ENCODE measurements at regions not wholly inside any gene's neighbourhood (a gene's known extent, or its start where the extent isn't known, plus 50 kb on each side); places are given as distances from the start of the nearest gene placed in this dataset.

DNA sequence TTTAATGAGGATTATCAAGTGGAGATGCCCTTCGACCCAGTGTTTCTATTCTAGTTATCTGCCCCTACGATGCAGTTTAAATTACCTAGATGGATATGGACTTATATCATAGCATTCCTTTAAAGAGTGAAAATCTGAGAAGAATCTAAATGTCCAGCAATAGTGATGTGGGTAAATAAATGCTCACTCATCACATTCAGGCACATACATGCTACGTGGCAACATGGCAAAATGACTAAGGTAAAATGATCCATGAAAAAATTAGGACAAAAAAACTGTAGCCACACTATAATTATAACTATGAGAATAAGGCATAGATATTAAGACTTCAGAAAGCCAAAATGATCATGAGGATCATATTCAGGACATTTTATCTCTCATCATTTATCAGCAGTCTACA, 82.4 kb upstream of the PDE1C start:
- Histone ChIP-seq H3K4ac (ENCODE audit: low read depth in 1 of 2, low read length in 2 of 2) (no peak overlapping the region), H3K18ac (ENCODE audit: low read depth in 1 of 2, low read length in 2 of 2) (no peak overlapping the region), H2BK15ac (ENCODE audit: low read depth, poor library complexity, severe bottlenecking) (no peak overlapping the region), H2AK5ac (ENCODE audit: low read length, severe bottlenecking) (no peak overlapping the region), H2BK120ac (ENCODE audit: low read depth, low read length) (no peak overlapping the region), H3K23ac (ENCODE audit: low read length in 2 of 2) (no peak overlapping the region), H4K8ac (ENCODE audit: low read length) (no peak overlapping the region), H3K36me3 (ENCODE audit: control insufficient read depth in 1 of 2, insufficient read depth in 2 of 2, low read depth in 1 of 2, low read length in 2 of 2) (no peaks in the 10 kb centered on the region), H3K4me2 (ENCODE audit: low read length, poor library complexity, severe bottlenecking) (no peak overlapping the region), H3K9me3 (ENCODE audit: control insufficient read depth, low read length) (no peaks in the 10 kb centered on the region), H4K91ac (ENCODE audit: low read length) (no peak overlapping the region), H3K4me1 (ENCODE audit: control insufficient read depth, insufficient read depth, low read depth, low read length) (peaks cover 5% of the 10 kb centered on the region), H3K4me3 (ENCODE audit: insufficient read depth in 1 of 2, low read depth in 1 of 2, low read length in 2 of 2) (no peak overlapping the region), H2AFZ (ENCODE audit: low read depth, low read length) (no peak overlapping the region), H3K14ac (ENCODE audit: low read length in 2 of 2) (no peak overlapping the region), H3K27ac (ENCODE audit: low read length, poor library complexity, severe bottlenecking) (no peak overlapping the region), H3K9ac (ENCODE audit: low read length) (no peak overlapping the region), H3K79me1 (replicated peaks; ENCODE audit: low read length, poor library complexity, severe bottlenecking) (no peaks in the 10 kb centered on the region), H2BK5ac (ENCODE audit: low read depth, low read length, poor library complexity, severe bottlenecking) (no peak overlapping the region), H3K27me3 (ENCODE audit: control insufficient read depth in 1 of 2, insufficient read depth in 1 of 2, low read length in 2 of 2) (no peaks in the 10 kb centered on the region), H2BK12ac (ENCODE audit: low read length in 2 of 2) (no peak overlapping the region)
- DNase-seq, result no peak
- WGBS, result 100% methylated on average over 1 of the region's 3 CpGs

DNA sequence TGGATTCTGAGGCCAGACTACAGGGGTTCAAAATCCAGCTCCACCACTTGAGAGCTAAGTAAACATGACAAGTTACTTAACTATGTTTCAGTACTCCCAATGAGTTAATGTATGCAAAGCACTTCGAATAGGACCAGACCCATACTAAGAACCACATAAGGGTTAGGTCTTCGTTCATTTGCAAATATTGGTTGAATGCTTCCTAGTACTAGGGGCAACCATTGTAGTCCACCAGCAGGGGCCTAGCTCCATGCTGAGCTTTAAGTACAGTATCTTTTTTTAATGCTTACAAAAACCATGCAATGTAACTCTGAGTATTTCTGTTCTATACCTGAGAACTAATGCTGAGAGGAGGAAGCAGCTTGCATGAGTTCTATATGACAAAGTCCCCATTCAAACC, 80.4 kb upstream of the PDE1C start:
- H2BK5ac ChIP-seq (ENCODE audit: low read depth, low read length, poor library complexity, severe bottlenecking), result no peak overlapping the region
- no peaks in the 10 kb centered on the region for H3K79me1 ChIP-seq (replicated peaks; ENCODE audit: low read length, poor library complexity, severe bottlenecking)
- no peak overlapping the region for H2AK5ac ChIP-seq (ENCODE audit: low read length, severe bottlenecking)
- no peak overlapping the region for H3K4me2 ChIP-seq (ENCODE audit: low read length, poor library complexity, severe bottlenecking)
- H4K8ac ChIP-seq (ENCODE audit: low read length), result no peak overlapping the region
- H3K18ac ChIP-seq (ENCODE audit: low read depth in 1 of 2, low read length in 2 of 2), result no peak overlapping the region
- WGBS, result 76% methylated on average over 2 of the region's 2 CpGs
- no peaks in the 10 kb centered on the region for H3K27me3 ChIP-seq (ENCODE audit: control insufficient read depth in 1 of 2, insufficient read depth in 1 of 2, low read length in 2 of 2)
- H3K36me3 ChIP-seq (ENCODE audit: control insufficient read depth in 1 of 2, insufficient read depth in 2 of 2, low read depth in 1 of 2, low read length in 2 of 2), result no peaks in the 10 kb centered on the region
- no peak overlapping the region for H2BK15ac ChIP-seq (ENCODE audit: low read depth, poor library complexity, severe bottlenecking)
- no peak overlapping the region for H3K4ac ChIP-seq (ENCODE audit: low read depth in 1 of 2, low read length in 2 of 2)
- peaks cover 6% of the 10 kb centered on the region for H3K9me3 ChIP-seq (ENCODE audit: control insufficient read depth, low read length)
- H3K4me1 ChIP-seq (ENCODE audit: control insufficient read depth, insufficient read depth, low read depth, low read length), result peaks cover 5% of the 10 kb centered on the region
- H3K14ac ChIP-seq (ENCODE audit: low read length in 2 of 2), result no peak overlapping the region
- no peak overlapping the region for H3K9ac ChIP-seq (ENCODE audit: low read length)
- H3K27ac ChIP-seq (ENCODE audit: low read length, poor library complexity, severe bottlenecking), result no peak overlapping the region
- no peak overlapping the region for H3K23ac ChIP-seq (ENCODE audit: low read length in 2 of 2)
- no peak for DNase-seq
- H3K4me3 ChIP-seq (ENCODE audit: insufficient read depth in 1 of 2, low read depth in 1 of 2, low read length in 2 of 2), result no peak overlapping the region
- H2BK120ac ChIP-seq (ENCODE audit: low read depth, low read length), result no peak overlapping the region
- H2BK12ac ChIP-seq (ENCODE audit: low read length in 2 of 2), result no peak overlapping the region
- no peak overlapping the region for H2AFZ ChIP-seq (ENCODE audit: low read depth, low read length)
- no peak overlapping the region for H4K91ac ChIP-seq (ENCODE audit: low read length)

DNA sequence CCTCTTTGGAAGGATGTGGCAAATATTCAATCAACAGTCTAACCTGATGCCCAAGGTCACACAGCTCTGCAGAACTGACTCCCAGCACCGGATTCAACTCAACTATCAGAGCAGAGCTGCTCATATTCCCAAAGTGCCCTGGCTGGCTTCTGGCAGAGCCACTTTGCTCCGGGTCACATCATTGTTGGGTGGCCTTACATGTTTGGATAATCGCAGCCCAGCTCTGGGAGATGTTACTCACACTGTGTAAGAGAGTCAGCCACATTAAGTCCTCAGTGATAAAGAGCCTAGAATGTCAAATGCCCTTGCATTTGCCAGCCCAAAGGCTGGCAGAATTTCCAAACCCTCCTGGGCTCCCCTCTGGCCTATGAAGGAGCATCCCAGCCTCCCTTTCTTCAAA, 79.8 kb upstream of the PDE1C start:
- Histone ChIP-seq H3K4me1 (ENCODE audit: control insufficient read depth, insufficient read depth, low read depth, low read length) (peaks cover 5% of the 10 kb centered on the region), H4K8ac (ENCODE audit: low read length) (no peak overlapping the region), H2AFZ (ENCODE audit: low read depth, low read length) (no peak overlapping the region), H3K18ac (ENCODE audit: low read depth in 1 of 2, low read length in 2 of 2) (no peak overlapping the region), H3K9ac (ENCODE audit: low read length) (no peak overlapping the region), H3K9me3 (ENCODE audit: control insufficient read depth, low read length) (peaks cover 6% of the 10 kb centered on the region), H3K36me3 (ENCODE audit: control insufficient read depth in 1 of 2, insufficient read depth in 2 of 2, low read depth in 1 of 2, low read length in 2 of 2) (no peaks in the 10 kb centered on the region), H3K4me2 (ENCODE audit: low read length, poor library complexity, severe bottlenecking) (no peak overlapping the region), H2BK12ac (ENCODE audit: low read length in 2 of 2) (peak overlapping the region in 1 of 2 experiments; percentile 49), H3K27ac (ENCODE audit: low read length, poor library complexity, severe bottlenecking) (no peak overlapping the region), H3K27me3 (ENCODE audit: control insufficient read depth in 1 of 2, insufficient read depth in 1 of 2, low read length in 2 of 2) (no peaks in the 10 kb centered on the region), H3K23ac (ENCODE audit: low read length in 2 of 2) (no peak overlapping the region), H2AK5ac (ENCODE audit: low read length, severe bottlenecking) (peak overlapping the region; percentile 37), H2BK120ac (ENCODE audit: low read depth, low read length) (no peak overlapping the region), H2BK5ac (ENCODE audit: low read depth, low read length, poor library complexity, severe bottlenecking) (no peak overlapping the region), H3K14ac (ENCODE audit: low read length in 2 of 2) (no peak overlapping the region), H3K79me1 (replicated peaks; ENCODE audit: low read length, poor library complexity, severe bottlenecking) (no peaks in the 10 kb centered on the region), H3K4me3 (ENCODE audit: insufficient read depth in 1 of 2, low read depth in 1 of 2, low read length in 2 of 2) (no peak overlapping the region), H4K91ac (ENCODE audit: low read length) (no peak overlapping the region), H3K4ac (ENCODE audit: low read depth in 1 of 2, low read length in 2 of 2) (no peak overlapping the region), H2BK15ac (ENCODE audit: low read depth, poor library complexity, severe bottlenecking) (no peak overlapping the region)
- WGBS, result 91% methylated on average over 3 of the region's 3 CpGs
- no peak for DNase-seq

DNA sequence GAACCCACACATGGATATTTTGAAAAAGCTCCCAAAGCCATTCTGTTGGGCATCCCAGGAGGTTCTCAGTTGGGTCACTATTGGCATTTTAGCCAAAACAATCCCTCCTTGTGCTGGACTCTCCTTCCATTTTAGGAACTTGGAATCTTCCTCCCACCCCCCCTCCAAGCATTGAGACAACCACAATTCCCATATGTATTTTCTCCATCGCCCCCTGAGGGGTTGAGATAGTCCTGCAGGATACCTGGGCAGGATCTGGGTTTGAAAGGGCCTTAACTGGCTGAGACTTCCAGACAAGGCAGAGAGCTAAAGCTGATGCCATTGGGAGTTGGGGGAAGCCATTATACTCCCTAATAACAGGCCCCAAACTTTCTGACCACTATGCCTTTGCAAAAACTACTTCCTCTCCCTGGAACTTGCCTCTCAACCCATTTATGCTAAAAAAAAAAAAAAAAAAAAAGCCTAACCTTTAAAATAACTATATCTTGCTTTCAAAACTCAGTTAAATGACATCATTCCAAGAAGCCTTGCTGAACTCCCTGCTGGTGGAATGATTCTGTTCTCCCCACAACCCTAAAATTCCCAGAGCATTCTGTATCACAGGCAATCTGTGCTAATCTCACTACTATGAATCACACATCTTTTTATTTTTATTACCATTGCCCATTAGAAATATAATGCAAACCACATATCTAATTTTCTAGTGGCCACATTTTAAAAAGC, 77.5 kb upstream of the PDE1C start:
- no peak overlapping the region for H4K91ac ChIP-seq (ENCODE audit: low read length)
- no peak overlapping the region for H2BK5ac ChIP-seq (ENCODE audit: low read depth, low read length, poor library complexity, severe bottlenecking)
- H2AFZ ChIP-seq (ENCODE audit: low read depth, low read length), result no peak overlapping the region
- no peak overlapping the region for H3K27ac ChIP-seq (ENCODE audit: low read length, poor library complexity, severe bottlenecking)
- H3K4me1 ChIP-seq (ENCODE audit: control insufficient read depth, insufficient read depth, low read depth, low read length), result peaks cover 4% of the 10 kb centered on the region
- H2BK12ac ChIP-seq (ENCODE audit: low read length in 2 of 2), result no peak overlapping the region
- no peak overlapping the region for H2BK120ac ChIP-seq (ENCODE audit: low read depth, low read length)
- no peak overlapping the region for H2BK15ac ChIP-seq (ENCODE audit: low read depth, poor library complexity, severe bottlenecking)
- H3K4ac ChIP-seq (ENCODE audit: low read depth in 1 of 2, low read length in 2 of 2), result no peak overlapping the region
- H4K8ac ChIP-seq (ENCODE audit: low read length), result no peak overlapping the region
- H3K27me3 ChIP-seq (ENCODE audit: control insufficient read depth in 1 of 2, insufficient read depth in 1 of 2, low read length in 2 of 2), result no peaks in the 10 kb centered on the region
- no peak for DNase-seq
- no CpG with 5 or more reads among the region's 1 CpG for WGBS
- H3K36me3 ChIP-seq (ENCODE audit: control insufficient read depth in 1 of 2, insufficient read depth in 2 of 2, low read depth in 1 of 2, low read length in 2 of 2), result no peaks in the 10 kb centered on the region
- no peak overlapping the region for H3K9ac ChIP-seq (ENCODE audit: low read length)
- no peak overlapping the region for H3K23ac ChIP-seq (ENCODE audit: low read length in 2 of 2)
- no peak overlapping the region for H3K18ac ChIP-seq (ENCODE audit: low read depth in 1 of 2, low read length in 2 of 2)
- no peaks in the 10 kb centered on the region for H3K79me1 ChIP-seq (replicated peaks; ENCODE audit: low read length, poor library complexity, severe bottlenecking)
- H3K4me2 ChIP-seq (ENCODE audit: low read length, poor library complexity, severe bottlenecking), result no peak overlapping the region
- H3K4me3 ChIP-seq (ENCODE audit: insufficient read depth in 1 of 2, low read depth in 1 of 2, low read length in 2 of 2), result no peak overlapping the region
- no peak overlapping the region for H3K14ac ChIP-seq (ENCODE audit: low read length in 2 of 2)
- H3K9me3 ChIP-seq (ENCODE audit: control insufficient read depth, low read length), result peaks cover 6% of the 10 kb centered on the region
- H2AK5ac ChIP-seq (ENCODE audit: low read length, severe bottlenecking), result peak overlapping the region; percentile 34
